ENCODE measurements at regions not wholly inside any gene's neighbourhood (a gene's known extent, or its start where the extent isn't known, plus 50 kb on each side); places are given as distances from the start of the nearest gene placed in this dataset.

DNA sequence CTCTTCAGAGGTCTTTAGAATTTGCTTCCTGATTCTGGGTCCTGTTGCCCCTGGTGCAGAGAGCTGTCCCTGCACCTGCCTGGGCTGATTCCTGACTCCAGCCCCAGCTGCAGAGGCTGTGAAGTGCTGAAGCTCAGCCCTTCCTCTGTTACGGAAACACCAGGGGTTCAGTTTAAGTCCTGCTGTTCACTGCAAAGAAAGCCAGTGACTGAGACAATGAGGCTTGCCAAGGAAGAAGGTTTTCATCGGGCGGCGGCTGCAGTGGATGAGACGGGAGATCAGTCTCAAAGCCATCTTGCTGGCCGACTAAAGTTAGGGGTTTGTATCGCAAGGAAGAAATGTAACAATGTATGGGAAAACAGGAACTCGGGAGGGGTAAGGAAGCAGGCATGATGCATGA lies 142.4 kb upstream of the ZNF236 start:
- H3K4me3 Mint-ChIP-seq = no peak overlapping the region

GRCh38 chr18:76679259-76679658 lies 143.1 kb upstream of the ZNF236 start:
- Mint-ChIP-seq H3K27me3 (peaks cover 14% of the 10 kb centered on the region), H3K27ac (no peak overlapping the region), H3K4me3 (no peak overlapping the region), H3K4me1 (no peaks in the 10 kb centered on the region), H3K9me3 (no peaks in the 10 kb centered on the region), H3K36me3 (ENCODE audit: low read depth) (no peaks in the 10 kb centered on the region)
- no peak for ATAC-seq (replicated peaks)

More for the DNA sequence above, 142.4 kb upstream of the ZNF236 start:
- Mint-ChIP-seq H3K27me3 (peaks cover 16% of the 10 kb centered on the region), H3K27ac (no peak overlapping the region), H3K4me1 (no peaks in the 10 kb centered on the region), H3K36me3 (ENCODE audit: low read depth) (no peaks in the 10 kb centered on the region), H3K9me3 (no peaks in the 10 kb centered on the region)
- ATAC-seq (replicated peaks) = no peak

DNA sequence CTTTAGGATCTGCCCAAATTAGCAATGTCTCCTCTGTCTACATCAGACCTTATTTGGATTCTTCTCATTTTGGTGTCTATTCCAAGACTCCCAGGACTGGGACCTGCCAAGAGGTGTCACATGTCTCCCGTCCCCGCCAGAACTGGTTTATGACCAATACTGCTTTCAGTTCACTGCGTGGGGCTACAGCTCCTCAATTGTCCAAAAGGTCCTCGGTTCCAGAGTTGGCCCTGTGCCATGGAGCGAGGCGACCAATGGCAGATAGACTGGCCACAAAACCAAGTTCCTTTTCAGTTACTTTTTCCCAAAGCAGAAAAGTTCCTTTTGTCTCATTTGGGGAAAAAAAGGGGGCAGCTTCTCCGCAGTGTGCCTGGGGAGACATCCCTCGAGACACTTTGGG lies 144.1 kb upstream of the ZNF236 start:
- H3K27ac Mint-ChIP-seq = no peak overlapping the region
- ATAC-seq (replicated peaks) = no peak
- no peak overlapping the region for H3K4me3 Mint-ChIP-seq
- no peaks in the 10 kb centered on the region for H3K9me3 Mint-ChIP-seq
- peaks cover 14% of the 10 kb centered on the region for H3K27me3 Mint-ChIP-seq
- no peaks in the 10 kb centered on the region for H3K4me1 Mint-ChIP-seq
- H3K36me3 Mint-ChIP-seq (ENCODE audit: low read depth) = no peaks in the 10 kb centered on the region

- Mint-ChIP-seq H3K27me3 (peaks cover 10% of the 10 kb centered on the region), H3K36me3 (ENCODE audit: low read depth) (no peaks in the 10 kb centered on the region), H3K9me3 (no peaks in the 10 kb centered on the region), H3K4me1 (no peaks in the 10 kb centered on the region), H3K4me3 (no peak overlapping the region), H3K27ac (no peak overlapping the region)
- ATAC-seq (replicated peaks) = no peak
Measured at GRCh38 chr18:76674596-76674995, 147.8 kb upstream of the ZNF236 start.

DNA sequence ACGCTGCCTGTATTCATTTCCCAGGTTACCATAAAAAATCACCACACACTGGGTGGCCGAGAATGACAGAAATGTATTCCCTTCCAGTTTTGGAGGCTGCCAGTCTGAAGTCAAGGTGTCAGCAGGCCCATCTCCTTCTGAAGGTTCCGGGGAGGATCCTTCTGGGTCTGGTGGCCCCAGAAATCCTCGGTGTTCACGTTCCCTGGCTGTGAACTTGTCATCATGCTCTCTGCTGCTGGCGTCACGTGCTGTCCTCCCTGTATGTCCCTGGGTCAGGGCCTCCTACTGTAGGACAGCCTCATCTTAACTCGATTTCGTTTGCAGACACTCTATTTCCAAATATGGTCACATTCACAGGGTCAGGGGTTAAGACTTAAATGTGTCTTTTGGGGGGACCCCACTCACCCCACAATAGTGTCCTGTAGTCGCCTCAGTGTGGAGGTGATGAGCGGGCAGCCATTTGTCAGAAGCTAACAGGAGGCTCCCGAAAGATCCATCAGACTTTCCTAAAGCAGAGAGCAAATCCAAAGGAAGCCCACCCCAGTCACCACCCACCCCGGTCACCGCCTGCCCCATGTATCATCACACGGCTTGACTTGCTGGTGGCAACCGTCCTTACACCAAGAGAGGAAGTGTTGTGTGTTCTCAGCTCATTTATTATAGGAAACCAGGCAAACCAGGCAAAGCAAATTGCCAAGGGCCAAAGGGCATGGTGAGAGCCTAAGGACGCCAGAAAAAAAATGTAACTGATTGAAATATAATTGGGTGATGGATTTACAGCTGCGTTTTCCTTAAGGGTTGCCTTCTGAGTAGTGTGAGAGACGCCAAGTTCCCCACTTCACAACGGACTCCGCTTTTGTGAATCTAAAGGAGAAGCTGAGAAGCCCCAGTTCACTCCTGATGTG lies 148.8 kb upstream of the ZNF236 start:
- ATAC-seq (replicated peaks) = no peak
- no peaks in the 10 kb centered on the region for H3K4me1 Mint-ChIP-seq
- H3K27me3 Mint-ChIP-seq = peaks cover 7% of the 10 kb centered on the region
- H3K36me3 Mint-ChIP-seq (ENCODE audit: low read depth) = no peaks in the 10 kb centered on the region
- no peak overlapping the region for H3K4me3 Mint-ChIP-seq
- no peaks in the 10 kb centered on the region for H3K9me3 Mint-ChIP-seq
- no peak overlapping the region for H3K27ac Mint-ChIP-seq

DNA sequence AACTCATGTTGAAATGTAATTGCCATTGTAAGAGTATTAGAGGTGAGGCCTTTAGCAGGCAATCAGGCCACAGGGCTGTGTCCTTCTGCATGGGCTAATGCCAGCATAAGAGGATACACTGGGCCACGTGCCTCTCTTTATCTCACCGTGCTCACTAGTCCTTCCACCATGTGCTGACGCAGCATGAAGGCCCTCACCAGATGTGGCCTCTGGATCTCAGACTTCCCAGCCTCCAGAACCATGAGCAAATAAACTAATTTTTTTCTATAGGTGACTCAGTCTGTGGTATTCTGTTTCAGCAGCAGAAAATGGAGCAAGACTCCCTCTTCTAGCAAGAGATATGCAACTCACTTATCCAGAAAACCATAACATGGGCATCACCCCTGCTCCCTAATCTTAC lies 149.7 kb upstream of the ZNF236 start:
- Mint-ChIP-seq H3K27ac (no peak overlapping the region), H3K9me3 (no peaks in the 10 kb centered on the region), H3K36me3 (ENCODE audit: low read depth) (no peaks in the 10 kb centered on the region), H3K4me1 (no peaks in the 10 kb centered on the region), H3K27me3 (peaks cover 7% of the 10 kb centered on the region), H3K4me3 (no peak overlapping the region)
- no peak for ATAC-seq (replicated peaks)

- H3K4me3 Mint-ChIP-seq = no peak overlapping the region
- no peak overlapping the region for H3K27ac Mint-ChIP-seq
- H3K27me3 Mint-ChIP-seq = peaks cover 7% of the 10 kb centered on the region
- H3K4me1 Mint-ChIP-seq = no peaks in the 10 kb centered on the region
- no peaks in the 10 kb centered on the region for H3K36me3 Mint-ChIP-seq (ENCODE audit: low read depth)
- H3K9me3 Mint-ChIP-seq = no peaks in the 10 kb centered on the region
- no peak for ATAC-seq (replicated peaks)
Measured at GRCh38 chr18:76670564-76671288, 151.6 kb upstream of the ZNF236 start.

- H3K36me3 Mint-ChIP-seq (ENCODE audit: low read depth) = no peaks in the 10 kb centered on the region
- ATAC-seq (replicated peaks) = no peak
Measured at GRCh38 chr18:76668546-76668945, 153.8 kb upstream of the ZNF236 start.

DNA sequence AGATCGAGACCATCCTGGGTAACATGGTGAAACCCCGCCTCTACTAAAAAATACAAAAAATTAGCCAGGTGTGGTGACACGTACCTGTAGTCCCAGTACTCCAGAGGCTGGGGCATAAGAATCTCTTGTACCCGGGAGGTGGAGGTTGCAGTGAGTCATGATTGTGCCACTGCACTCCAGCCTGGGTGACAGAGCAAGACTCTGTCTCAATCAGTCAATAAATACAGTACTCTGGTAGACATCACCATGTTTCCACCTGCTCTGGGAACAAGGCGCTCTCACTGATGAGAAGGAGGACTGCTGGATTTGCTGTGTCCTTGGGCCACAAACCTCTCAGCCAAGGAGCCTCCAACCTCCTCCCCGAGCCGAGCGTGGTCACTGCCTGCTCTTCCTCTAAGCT lies 154.2 kb upstream of the ZNF236 start:
- Mint-ChIP-seq H3K4me1 (no peaks in the 10 kb centered on the region), H3K9me3 (no peaks in the 10 kb centered on the region), H3K27me3 (peaks cover 4% of the 10 kb centered on the region), H3K36me3 (ENCODE audit: low read depth) (no peaks in the 10 kb centered on the region), H3K27ac (no peak overlapping the region), H3K4me3 (no peak overlapping the region)
- ATAC-seq (replicated peaks) = no peak

More at GRCh38 chr18:76668546-76668945, 153.8 kb upstream of the ZNF236 start:
- Mint-ChIP-seq H3K27me3 (peaks cover 4% of the 10 kb centered on the region), H3K4me1 (no peaks in the 10 kb centered on the region), H3K27ac (no peak overlapping the region), H3K9me3 (no peaks in the 10 kb centered on the region), H3K4me3 (no peak overlapping the region)

GRCh38 chr18:76667603-76668002 lies 154.8 kb upstream of the ZNF236 start:
- Mint-ChIP-seq H3K27ac (no peak overlapping the region), H3K36me3 (ENCODE audit: low read depth) (no peaks in the 10 kb centered on the region), H3K9me3 (no peaks in the 10 kb centered on the region), H3K4me1 (no peaks in the 10 kb centered on the region), H3K4me3 (no peak overlapping the region), H3K27me3 (peaks cover 5% of the 10 kb centered on the region)
- ATAC-seq (replicated peaks) = no peak

GRCh38 chr18:76662626-76663025 lies 159.7 kb upstream of the ZNF236 start:
- H3K4me3 Mint-ChIP-seq = no peak overlapping the region
- H3K9me3 Mint-ChIP-seq = no peaks in the 10 kb centered on the region
- peaks cover 19% of the 10 kb centered on the region for H3K27me3 Mint-ChIP-seq
- no peak overlapping the region for H3K27ac Mint-ChIP-seq
- H3K4me1 Mint-ChIP-seq = peaks cover 9% of the 10 kb centered on the region
- H3K36me3 Mint-ChIP-seq (ENCODE audit: low read depth) = no peaks in the 10 kb centered on the region
- ATAC-seq (replicated peaks) = no peak

GRCh38 chr18:76660571-76661192 lies 161.7 kb upstream of the ZNF236 start:
- H3K27ac Mint-ChIP-seq = no peak overlapping the region
- H3K4me3 Mint-ChIP-seq = no peak overlapping the region
- peaks cover 13% of the 10 kb centered on the region for H3K4me1 Mint-ChIP-seq
- no peak for ATAC-seq (replicated peaks)
- peaks cover 29% of the 10 kb centered on the region for H3K27me3 Mint-ChIP-seq
- H3K9me3 Mint-ChIP-seq = no peaks in the 10 kb centered on the region
- no peaks in the 10 kb centered on the region for H3K36me3 Mint-ChIP-seq (ENCODE audit: low read depth)

DNA sequence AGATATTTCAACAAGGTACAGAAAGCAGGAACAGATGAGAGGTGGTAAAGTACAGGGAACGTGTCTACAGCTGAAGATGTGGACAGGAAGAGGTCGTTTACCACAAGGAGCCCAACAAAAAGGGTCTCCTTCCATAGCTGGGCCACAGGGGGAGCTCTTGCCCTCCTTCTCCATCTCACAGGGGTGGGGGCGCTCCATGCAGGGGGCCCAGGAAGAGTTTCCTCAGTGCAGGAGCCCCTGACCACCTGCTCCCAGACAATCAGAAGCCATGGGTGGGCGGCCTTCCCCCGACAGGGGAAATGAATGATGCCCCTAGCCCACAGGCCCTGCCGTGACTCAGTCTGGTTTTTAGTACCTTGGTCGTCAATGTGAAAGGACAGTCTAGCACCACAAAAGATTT lies 163.6 kb upstream of the ZNF516 start:
- Mint-ChIP-seq H3K36me3 (ENCODE audit: low read depth) (no peaks in the 10 kb centered on the region), H3K27ac (peak overlapping the region; percentile 70), H3K27me3 (peaks cover 36% of the 10 kb centered on the region), H3K9me3 (no peaks in the 10 kb centered on the region), H3K4me3 (peak overlapping the region; percentile 56), H3K4me1 (peaks cover 13% of the 10 kb centered on the region)
- peak; percentile 83 for ATAC-seq (replicated peaks)

DNA sequence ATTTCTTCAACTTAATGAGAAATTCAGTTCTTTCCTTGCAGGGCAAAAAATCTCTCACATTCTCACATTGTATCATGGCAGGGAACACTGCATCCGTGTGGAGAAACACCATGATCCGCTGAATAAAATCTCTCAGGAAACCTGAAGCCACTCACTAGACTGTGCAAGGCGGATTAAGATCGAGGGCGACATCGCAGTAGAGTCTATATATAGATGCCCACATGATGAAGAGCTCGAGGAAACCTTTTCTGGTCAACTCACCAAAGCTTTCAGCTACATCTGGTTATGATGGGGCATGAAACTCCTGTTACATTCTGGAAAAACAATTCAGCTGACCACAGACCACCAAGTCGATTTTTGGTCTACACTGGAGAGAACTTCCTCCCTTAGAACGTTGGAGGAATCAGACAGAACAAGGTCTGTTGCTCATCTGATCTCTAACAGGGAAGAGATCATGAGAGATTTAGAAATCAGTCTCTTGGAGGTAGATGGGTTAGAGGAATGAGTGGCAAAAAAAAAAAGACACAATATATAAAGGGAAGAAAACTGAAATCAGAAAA lies 162.9 kb upstream of the ZNF516 start:
- peak overlapping the region; percentile 70 for H3K27ac Mint-ChIP-seq
- H3K4me1 Mint-ChIP-seq = peaks cover 13% of the 10 kb centered on the region
- peaks cover 39% of the 10 kb centered on the region for H3K27me3 Mint-ChIP-seq
- H3K4me3 Mint-ChIP-seq = peak overlapping the region; percentile 56
- ATAC-seq (replicated peaks) = peak; percentile 81
- no peaks in the 10 kb centered on the region for H3K36me3 Mint-ChIP-seq (ENCODE audit: low read depth)
- H3K9me3 Mint-ChIP-seq = no peaks in the 10 kb centered on the region

Measured in activated T-helper 17 cell treated with anti-CD3 and anti-CD28 coated beads, Interleukin-2, amount 50 U/mL, for 72 hours (primary cell).